SIG-M5 treated with dmso at 0.1 percent for 504 hours (cell line): ENCODE measurements at regions not wholly inside any gene's neighbourhood (a gene's known extent, or its start where the extent isn't known, plus 50 kb on each side); places are given as distances from the start of the nearest gene placed in this dataset.
A peak's percentile ranks its signal among the peaks of the same experiment; 100 is the strongest.
"Not testable (repeated sequence)": the region's sequence is repeated elsewhere in the genome, so short reads cannot be mapped to it uniquely, and the experiment has no call there.

Experiments used
- DNase-seq: peaks from one replicate; lab custom pipeline; 2025; ENCODE audit not compliant: unreplicated experiment; lab: John Stamatoyannopoulos, UW

GRCh38 chr13:65733110-65733509 lies 1497.0 kb downstream of the PCDH9 start:
- no peak for DNase-seq

GRCh38 chr13:65727070-65727469 lies 1503.1 kb downstream of the PCDH9 start:
- DNase-seq: no peak

- no peak for DNase-seq
Measured at GRCh38 chr13:65725006-65725405, 1505.1 kb downstream of the PCDH9 start.

GRCh38 chr13:65724226-65724625 lies 1505.9 kb downstream of the PCDH9 start:
- no peak for DNase-seq

- DNase-seq: no peak
Measured at GRCh38 chr13:65722506-65722905, 1507.6 kb downstream of the PCDH9 start.

GRCh38 chr13:65719831-65720230 lies 1510.3 kb downstream of the PCDH9 start:
- DNase-seq: no peak

- DNase-seq: no peak
Measured at GRCh38 chr13:65710514-65710913, 1519.6 kb downstream of the PCDH9 start.

- DNase-seq: no peak
Measured at GRCh38 chr13:65697843-65698242, 1532.3 kb downstream of the PCDH9 start.

- DNase-seq: no peak
Measured at GRCh38 chr13:65679240-65679639, 1550.9 kb downstream of the PCDH9 start.

GRCh38 chr13:65677906-65678305 lies 1552.2 kb downstream of the PCDH9 start:
- DNase-seq: no peak

- not testable (repeated sequence) for DNase-seq
Measured at GRCh38 chr13:65675383-65675782, 1554.8 kb downstream of the PCDH9 start.

GRCh38 chr13:65670014-65670625 lies 1560.0 kb downstream of the PCDH9 start:
- no peak for DNase-seq

GRCh38 chr13:65660731-65661130 lies 1569.4 kb downstream of the PCDH9 start:
- DNase-seq: no peak

- peak; percentile 3 for DNase-seq
Measured at GRCh38 chr13:65656740-65657329, 1573.3 kb downstream of the PCDH9 start.

GRCh38 chr13:65653613-65654012 lies 1576.5 kb downstream of the PCDH9 start:
- no peak for DNase-seq

GRCh38 chr13:65650321-65650720 lies 1579.8 kb downstream of the PCDH9 start:
- no peak for DNase-seq

GRCh38 chr13:65642996-65643395 lies 1587.1 kb downstream of the PCDH9 start:
- DNase-seq: no peak

GRCh38 chr13:65642301-65642700 lies 1587.8 kb downstream of the PCDH9 start:
- no peak for DNase-seq

GRCh38 chr13:65638572-65639168 lies 1591.5 kb downstream of the PCDH9 start:
- peak; percentile 46 for DNase-seq

- no peak for DNase-seq
Measured at GRCh38 chr13:65633806-65634205, 1596.3 kb downstream of the PCDH9 start.

GRCh38 chr13:65631078-65631477 lies 1599.1 kb downstream of the PCDH9 start:
- no peak for DNase-seq

GRCh38 chr13:65629926-65630325 lies 1600.2 kb downstream of the PCDH9 start:
- no peak for DNase-seq

GRCh38 chr13:65623148-65623547 lies 1607.0 kb downstream of the PCDH9 start:
- no peak for DNase-seq
